Calu3 (cell line): ENCODE measurements at regions not wholly inside any gene's neighbourhood (a gene's known extent, or its start where the extent isn't known, plus 50 kb on each side); places are given as distances from the start of the nearest gene placed in this dataset.

Experiments used
- BruUV-seq: library from RNA; stranded (reverse); fragments of 400-500 nt; replicated peaks from 2 replicates; lab custom pipeline; 2021; lab: Mats Ljungman, UMichigan
- CTCF ChIA-PET: fragments of 300-600 bp; sonication (Branson Sonifier 250); formaldehyde crosslinking; loops from one replicate; lab custom pipeline; 2022; ENCODE audit warnings: antibody characterized with exemption; lab: Charles Lee
- DNase-seq: peaks from one replicate; pipeline ENCODE4 v3.0.0; 2022
- H3K27ac Mint-ChIP-seq: one replicate; pipeline ENCODE4 v1.8.0; 2022; ENCODE audit warnings: mixed read lengths; ENCODE audit not compliant: unreplicated experiment
- H3K27me3 Mint-ChIP-seq: one replicate; pipeline ENCODE4 v1.8.0; 2022; ENCODE audit warnings: mixed read lengths; ENCODE audit not compliant: unreplicated experiment
- H3K36me3 Mint-ChIP-seq: one replicate; pipeline ENCODE4 v1.8.0; 2022; ENCODE audit warnings: mild to moderate bottlenecking, moderate library complexity, mixed read lengths; ENCODE audit not compliant: insufficient read depth, unreplicated experiment
- H3K4me1 Mint-ChIP-seq: one replicate; pipeline ENCODE4 v1.8.0; 2022; ENCODE audit warnings: mild to moderate bottlenecking, low read depth, mixed read lengths; ENCODE audit not compliant: unreplicated experiment
- H3K4me3 Mint-ChIP-seq: one replicate; pipeline ENCODE4 v1.8.0; 2022; ENCODE audit warnings: mild to moderate bottlenecking, low read depth, moderate library complexity, mixed read lengths; ENCODE audit not compliant: unreplicated experiment
- H3K9me3 Mint-ChIP-seq: one replicate; pipeline ENCODE4 v1.8.0; 2022; ENCODE audit warnings: low read depth, mixed read lengths; ENCODE audit not compliant: unreplicated experiment
- intact Hi-C: fragments of 100-400 bp; cut with micrococcal nuclease; formaldehyde crosslinking; loops from one replicate; pipeline ENCODE4 v1.10.0; 2022; ENCODE audit not compliant: unreplicated experiment
- TF ChIP-seq, protein P1 (sequence below): fragments of 200-600 bp; IDR thresholded peaks from one replicate; pipeline ENCODE4 v1.8.0; 2022; ENCODE audit warnings: antibody characterized with exemption; ENCODE audit not compliant: unreplicated experiment

DNA sequence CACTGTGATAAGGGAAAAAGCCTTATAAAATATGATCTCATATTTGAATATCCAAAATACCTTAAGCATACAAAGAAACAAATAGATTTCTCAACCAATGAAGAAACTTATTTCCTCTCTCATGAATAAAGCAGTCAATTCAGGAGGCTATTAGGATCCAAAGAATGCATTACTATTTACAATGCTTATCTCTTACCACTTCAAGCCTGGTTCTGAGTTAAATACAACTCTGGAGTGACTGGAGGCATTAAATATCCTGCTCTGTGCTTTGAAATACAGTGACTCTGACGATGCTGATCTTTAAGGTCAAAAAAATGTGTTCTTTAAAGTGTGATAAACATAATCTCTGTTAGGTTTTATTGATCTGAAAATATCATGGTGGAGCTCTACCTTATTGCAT lies 493.2 kb downstream of the ZWINT start:
- CTCF ChIA-PET: interaction anchor here (0.9 kb wide), 1 partner anchor 9 kb away, joined by 7 read pairs; no protein-coding TSS in a partner anchor
- no peak for DNase-seq
- H3K9me3 Mint-ChIP-seq: no peaks in the 10 kb centered on the region
- H3K4me3 Mint-ChIP-seq: no peak overlapping the region
- intact Hi-C loops: no loop called here
- no peak overlapping the region for H3K27ac Mint-ChIP-seq
- H3K27me3 Mint-ChIP-seq: no peaks in the 10 kb centered on the region
- H3K36me3 Mint-ChIP-seq: no peaks in the 10 kb centered on the region
- BruUV-seq: no TSS peak
- peaks cover 7% of the 10 kb centered on the region for H3K4me1 Mint-ChIP-seq
- TF ChIP-seq, protein P1, sequence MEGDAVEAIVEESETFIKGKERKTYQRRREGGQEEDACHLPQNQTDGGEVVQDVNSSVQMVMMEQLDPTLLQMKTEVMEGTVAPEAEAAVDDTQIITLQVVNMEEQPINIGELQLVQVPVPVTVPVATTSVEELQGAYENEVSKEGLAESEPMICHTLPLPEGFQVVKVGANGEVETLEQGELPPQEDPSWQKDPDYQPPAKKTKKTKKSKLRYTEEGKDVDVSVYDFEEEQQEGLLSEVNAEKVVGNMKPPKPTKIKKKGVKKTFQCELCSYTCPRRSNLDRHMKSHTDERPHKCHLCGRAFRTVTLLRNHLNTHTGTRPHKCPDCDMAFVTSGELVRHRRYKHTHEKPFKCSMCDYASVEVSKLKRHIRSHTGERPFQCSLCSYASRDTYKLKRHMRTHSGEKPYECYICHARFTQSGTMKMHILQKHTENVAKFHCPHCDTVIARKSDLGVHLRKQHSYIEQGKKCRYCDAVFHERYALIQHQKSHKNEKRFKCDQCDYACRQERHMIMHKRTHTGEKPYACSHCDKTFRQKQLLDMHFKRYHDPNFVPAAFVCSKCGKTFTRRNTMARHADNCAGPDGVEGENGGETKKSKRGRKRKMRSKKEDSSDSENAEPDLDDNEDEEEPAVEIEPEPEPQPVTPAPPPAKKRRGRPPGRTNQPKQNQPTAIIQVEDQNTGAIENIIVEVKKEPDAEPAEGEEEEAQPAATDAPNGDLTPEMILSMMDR: no peak

DNA sequence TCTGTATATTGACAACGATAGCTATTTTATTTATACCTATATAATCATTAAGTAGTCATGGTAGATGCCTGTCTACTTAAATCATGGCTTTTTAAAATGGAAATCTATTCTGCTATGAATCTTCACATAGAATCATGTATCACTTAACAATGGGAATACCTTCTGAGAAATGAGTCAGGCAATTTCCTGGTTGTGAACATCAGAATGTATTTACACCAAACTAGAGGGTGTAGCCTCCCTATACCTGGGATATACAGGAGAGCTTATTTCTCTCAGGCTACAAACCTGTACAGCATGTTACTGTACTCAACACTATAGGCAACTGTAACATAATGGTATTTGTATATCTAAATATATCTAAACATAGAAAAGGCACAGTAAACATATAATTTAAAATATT lies 502.3 kb downstream of the ZWINT start:
- CTCF ChIA-PET: no interaction called here
- BruUV-seq: no TSS peak
- Mint-ChIP-seq H3K27ac (no peak overlapping the region), H3K4me1 (no peaks in the 10 kb centered on the region), H3K27me3 (no peaks in the 10 kb centered on the region), H3K36me3 (no peaks in the 10 kb centered on the region), H3K9me3 (peaks cover 7% of the 10 kb centered on the region), H3K4me3 (no peak overlapping the region)
- TF ChIP-seq, protein P1: no peak
- DNase-seq: no peak
- intact Hi-C loops: no loop called here

DNA sequence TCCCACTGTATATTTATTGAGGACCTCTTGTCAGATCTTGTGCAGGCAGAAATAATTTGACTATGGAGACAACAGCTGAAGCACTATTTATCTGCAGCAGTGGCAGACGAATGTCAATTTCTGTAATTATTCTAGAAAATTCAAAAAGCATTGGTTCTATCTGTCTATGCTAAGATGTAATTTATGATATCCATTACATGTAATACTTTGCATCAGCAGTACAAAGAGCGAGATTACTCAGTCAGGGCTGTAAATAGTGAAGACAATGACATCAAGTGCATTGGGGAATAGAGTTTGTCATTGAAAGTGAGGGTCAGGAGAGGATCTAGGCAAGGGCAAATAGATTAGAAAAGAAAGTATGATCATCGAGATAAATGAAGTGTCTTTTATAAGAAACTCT lies 508.2 kb downstream of the ZWINT start:
- CTCF ChIA-PET: no interaction called here
- BruUV-seq: no TSS peak
- TF ChIP-seq, protein P1: no peak
- no peak overlapping the region for H3K27ac Mint-ChIP-seq
- H3K9me3 Mint-ChIP-seq: no peaks in the 10 kb centered on the region
- no peaks in the 10 kb centered on the region for H3K27me3 Mint-ChIP-seq
- H3K4me3 Mint-ChIP-seq: no peak overlapping the region
- H3K36me3 Mint-ChIP-seq: no peaks in the 10 kb centered on the region
- no peaks in the 10 kb centered on the region for H3K4me1 Mint-ChIP-seq
- intact Hi-C loops: no loop called here
- DNase-seq: no peak

DNA sequence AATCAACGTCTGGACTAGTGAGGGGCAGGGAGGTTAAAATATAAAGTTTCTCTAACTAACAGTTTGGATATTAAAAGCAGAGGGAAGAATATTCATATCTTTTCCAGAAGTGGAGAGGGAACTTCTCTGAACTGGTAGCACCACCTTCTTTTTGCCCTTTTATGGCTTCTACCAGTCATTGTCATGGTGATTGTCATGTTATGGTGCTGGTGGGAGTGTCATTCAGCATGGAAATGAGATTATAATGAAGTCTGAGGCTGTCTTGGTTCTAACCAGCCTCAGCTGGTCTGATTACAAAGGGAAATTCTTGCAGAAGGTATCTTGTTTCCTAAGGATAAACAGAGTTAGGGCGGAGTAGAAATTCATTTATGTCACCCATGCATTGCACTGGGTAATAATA lies 523.8 kb downstream of the ZWINT start:
- Mint-ChIP-seq H3K36me3 (no peaks in the 10 kb centered on the region), H3K4me3 (no peak overlapping the region), H3K9me3 (no peaks in the 10 kb centered on the region), H3K4me1 (no peaks in the 10 kb centered on the region), H3K27me3 (no peaks in the 10 kb centered on the region), H3K27ac (no peak overlapping the region)
- TF ChIP-seq, protein P1: no peak
- BruUV-seq: no TSS peak
- CTCF ChIA-PET: no interaction called here
- intact Hi-C loops: no loop called here
- no peak for DNase-seq
